ENCODE measurements at regions not wholly inside any gene's neighbourhood (a gene's known extent, or its start where the extent isn't known, plus 50 kb on each side); places are given as distances from the start of the nearest gene placed in this dataset.
A peak's percentile ranks its signal among the peaks of the same experiment; 100 is the strongest.

GRCh38 chr13:53694814-53695532 lies 666.4 kb downstream of the OLFM4 start:
- DNase-seq (ENCODE audit: low spot score): no peak

GRCh38 chr13:53703371-53704080 lies 674.9 kb downstream of the OLFM4 start:
- no peak for DNase-seq (ENCODE audit: low spot score)

- no peak for DNase-seq (ENCODE audit: low spot score)
These were observed 690.7 kb downstream of the OLFM4 start for GRCh38 chr13:53719281-53719680.

- DNase-seq (ENCODE audit: low spot score): no peak
These were observed 704.1 kb downstream of the OLFM4 start for GRCh38 chr13:53732664-53733063.

GRCh38 chr13:53743906-53744305 lies 715.3 kb downstream of the OLFM4 start:
- no peak for DNase-seq (ENCODE audit: low spot score)

- no peak for DNase-seq (ENCODE audit: low spot score)
These were observed 719.2 kb downstream of the OLFM4 start for GRCh38 chr13:53747825-53748224.

GRCh38 chr13:53749306-53749705 lies 720.7 kb downstream of the OLFM4 start:
- no peak for DNase-seq (ENCODE audit: low spot score)

GRCh38 chr13:53759016-53759415 lies 730.4 kb downstream of the OLFM4 start:
- DNase-seq (ENCODE audit: low spot score): no peak

- DNase-seq (ENCODE audit: low spot score): no peak
These were observed 747.2 kb downstream of the OLFM4 start for GRCh38 chr13:53775807-53776206.

- no peak for DNase-seq (ENCODE audit: low spot score)
These were observed 750.3 kb downstream of the OLFM4 start for GRCh38 chr13:53778937-53779336.

- no peak for DNase-seq (ENCODE audit: low spot score)
These were observed 753.3 kb downstream of the OLFM4 start for GRCh38 chr13:53781941-53782340.

- peak; percentile 21 for DNase-seq (ENCODE audit: low spot score)
These were observed 753.9 kb downstream of the OLFM4 start for GRCh38 chr13:53782488-53782961.

- no peak for DNase-seq (ENCODE audit: low spot score)
These were observed 754.9 kb downstream of the OLFM4 start for GRCh38 chr13:53783471-53783870.

- no peak for DNase-seq (ENCODE audit: low spot score)
These were observed 759.7 kb downstream of the OLFM4 start for GRCh38 chr13:53788286-53788685.

- no peak for DNase-seq (ENCODE audit: low spot score)
These were observed 771.4 kb downstream of the OLFM4 start for GRCh38 chr13:53800011-53800410.

GRCh38 chr13:53807251-53807834 lies 778.7 kb downstream of the OLFM4 start:
- no peak for DNase-seq (ENCODE audit: low spot score)

- DNase-seq (ENCODE audit: low spot score): no peak
These were observed 793.0 kb downstream of the OLFM4 start for GRCh38 chr13:53821632-53822031.

- no peak for DNase-seq (ENCODE audit: low spot score)
These were observed 793.5 kb downstream of the OLFM4 start for GRCh38 chr13:53822136-53822535.

GRCh38 chr13:53839461-53839860 lies 810.8 kb downstream of the OLFM4 start:
- no peak for DNase-seq (ENCODE audit: low spot score)

GRCh38 chr13:53844473-53845146 lies 816.0 kb downstream of the OLFM4 start:
- DNase-seq (ENCODE audit: low spot score): no peak

GRCh38 chr13:53847502-53847901 lies 818.9 kb downstream of the OLFM4 start:
- no peak for DNase-seq (ENCODE audit: low spot score)

GRCh38 chr13:53848366-53848961 lies 819.9 kb downstream of the OLFM4 start:
- no peak for DNase-seq (ENCODE audit: low spot score)
